ENCODE measurements at regions not wholly inside any gene's neighbourhood (a gene's known extent, or its start where the extent isn't known, plus 50 kb on each side); places are given as distances from the start of the nearest gene placed in this dataset.

GRCh38 chr5:61823781-61824180, 482.2 kb upstream of the KIF2A start:
- DNase-seq (ENCODE audit: low read depth in 2 of 2) = no peak

- no peak for DNase-seq (ENCODE audit: low read depth in 2 of 2)
Observed at GRCh38 chr5:61824396-61824795, 481.6 kb upstream of the KIF2A start.

GRCh38 chr5:61827445-61827975, 478.5 kb upstream of the KIF2A start:
- no peak for DNase-seq (ENCODE audit: low read depth in 2 of 2)

GRCh38 chr5:61828856-61829255, 477.1 kb upstream of the KIF2A start:
- DNase-seq (ENCODE audit: low read depth in 2 of 2) = no peak

GRCh38 chr5:61831736-61832135, 474.3 kb upstream of the KIF2A start:
- no peak for DNase-seq (ENCODE audit: low read depth in 2 of 2)

- DNase-seq (ENCODE audit: low read depth in 2 of 2) = no peak
Observed at GRCh38 chr5:61837788-61838187, 468.2 kb upstream of the KIF2A start.

- no peak for DNase-seq (ENCODE audit: low read depth in 2 of 2)
Observed at GRCh38 chr5:61840361-61840760, 465.6 kb upstream of the KIF2A start.

- DNase-seq (ENCODE audit: low read depth in 2 of 2) = no peak
Observed at GRCh38 chr5:61842840-61843239, 463.2 kb upstream of the KIF2A start.

- no peak for DNase-seq (ENCODE audit: low read depth in 2 of 2)
Observed at GRCh38 chr5:61850696-61851095, 455.3 kb upstream of the KIF2A start.

- no peak for DNase-seq (ENCODE audit: low read depth in 2 of 2)
Observed at GRCh38 chr5:61854531-61854930, 451.5 kb upstream of the KIF2A start.

GRCh38 chr5:61860978-61861377, 445.0 kb upstream of the KIF2A start:
- DNase-seq (ENCODE audit: low read depth in 2 of 2) = no peak

- no peak for DNase-seq (ENCODE audit: low read depth in 2 of 2)
Observed at GRCh38 chr5:61866930-61867329, 439.1 kb upstream of the KIF2A start.

- no peak for DNase-seq (ENCODE audit: low read depth in 2 of 2)
Observed at GRCh38 chr5:61869333-61869732, 436.7 kb upstream of the KIF2A start.

- no peak for DNase-seq (ENCODE audit: low read depth in 2 of 2)
Observed at GRCh38 chr5:61878471-61878870, 427.5 kb upstream of the KIF2A start.

- no peak for DNase-seq (ENCODE audit: low read depth in 2 of 2)
Observed at GRCh38 chr5:61881821-61882487, 424.1 kb upstream of the KIF2A start.

GRCh38 chr5:61882901-61883500, 423.0 kb upstream of the KIF2A start:
- DNase-seq (ENCODE audit: low read depth in 2 of 2) = no peak

GRCh38 chr5:61884252-61884855, 421.7 kb upstream of the KIF2A start:
- no peak for DNase-seq (ENCODE audit: low read depth in 2 of 2)

GRCh38 chr5:61886214-61886613, 419.8 kb upstream of the KIF2A start:
- no peak for DNase-seq (ENCODE audit: low read depth in 2 of 2)

GRCh38 chr5:61887271-61887670, 418.7 kb upstream of the KIF2A start:
- DNase-seq (ENCODE audit: low read depth in 2 of 2) = no peak

- no peak for DNase-seq (ENCODE audit: low read depth in 2 of 2)
Observed at GRCh38 chr5:61894046-61894445, 412.0 kb upstream of the KIF2A start.

GRCh38 chr5:61896811-61897210, 409.2 kb upstream of the KIF2A start:
- DNase-seq (ENCODE audit: low read depth in 2 of 2) = no peak

- DNase-seq (ENCODE audit: low read depth in 2 of 2) = no peak
Observed at GRCh38 chr5:61897251-61897650, 408.8 kb upstream of the KIF2A start.

GRCh38 chr5:61901997-61902396, 404.0 kb upstream of the KIF2A start:
- DNase-seq (ENCODE audit: low read depth in 2 of 2) = no peak

Measured in stimulated activated CD8-positive, alpha-beta memory T cell treated with anti-CD3 and anti-CD28 coated beads, Interleukin-15, amount 100 ng/mL, for 48 hours (primary cell).